ENCODE measurements at regions not wholly inside any gene's neighbourhood (a gene's known extent, or its start where the extent isn't known, plus 50 kb on each side); places are given as distances from the start of the nearest gene placed in this dataset.

- no peak for TF ChIP-seq CTCF (IDR thresholded peaks at IDR 0.05; ENCODE audit: unreplicated experiment)
- no TSS peak for BruUV-seq (replicated peaks)
- H3K4me1 Mint-ChIP-seq (ENCODE audit: low read depth, unreplicated experiment), result peaks cover 44% of the 10 kb centered on the region
- CTCF ChIA-PET, result no interaction called here
- H3K27me3 Mint-ChIP-seq (ENCODE audit: unreplicated experiment), result no peaks in the 10 kb centered on the region
- DNase-seq, result no peak
- no peak overlapping the region for H3K4me3 Mint-ChIP-seq (ENCODE audit: low read depth, unreplicated experiment)
- peaks cover 5% of the 10 kb centered on the region for H3K36me3 Mint-ChIP-seq (ENCODE audit: insufficient read depth, unreplicated experiment)
- intact Hi-C loops (cut with micrococcal nuclease; ENCODE audit: unreplicated experiment), result no loop called here
- no peaks in the 10 kb centered on the region for H3K9me3 Mint-ChIP-seq (ENCODE audit: low read depth, unreplicated experiment)
- peak overlapping the region; percentile 1 for H3K27ac Mint-ChIP-seq (ENCODE audit: unreplicated experiment)
These were observed 60.3 kb upstream of the DNAH5 start for GRCh38 chr5:14004598-14005394.

GRCh38 chr5:14003936-14004335 is 59.4 kb upstream of the DNAH5 start:
- CTCF ChIA-PET, result no interaction called here
- Mint-ChIP-seq H3K36me3 (ENCODE audit: insufficient read depth, unreplicated experiment) (no peaks in the 10 kb centered on the region), H3K4me1 (ENCODE audit: low read depth, unreplicated experiment) (peaks cover 35% of the 10 kb centered on the region), H3K4me3 (ENCODE audit: low read depth, unreplicated experiment) (no peak overlapping the region), H3K27ac (ENCODE audit: unreplicated experiment) (no peak overlapping the region), H3K9me3 (ENCODE audit: low read depth, unreplicated experiment) (no peaks in the 10 kb centered on the region), H3K27me3 (ENCODE audit: unreplicated experiment) (no peaks in the 10 kb centered on the region)
- intact Hi-C loops (cut with micrococcal nuclease; ENCODE audit: unreplicated experiment), result no loop called here
- no peak for TF ChIP-seq CTCF (IDR thresholded peaks at IDR 0.05; ENCODE audit: unreplicated experiment)
- no TSS peak for BruUV-seq (replicated peaks)
- DNase-seq, result no peak

GRCh38 chr5:14003513-14003912 is 59.0 kb upstream of the DNAH5 start:
- TF ChIP-seq CTCF (IDR thresholded peaks at IDR 0.05; ENCODE audit: unreplicated experiment), result no peak
- H3K36me3 Mint-ChIP-seq (ENCODE audit: insufficient read depth, unreplicated experiment), result no peaks in the 10 kb centered on the region
- CTCF ChIA-PET, result no interaction called here
- intact Hi-C loops (cut with micrococcal nuclease; ENCODE audit: unreplicated experiment), result no loop called here
- no peak overlapping the region for H3K4me3 Mint-ChIP-seq (ENCODE audit: low read depth, unreplicated experiment)
- H3K4me1 Mint-ChIP-seq (ENCODE audit: low read depth, unreplicated experiment), result peaks cover 31% of the 10 kb centered on the region
- no peak for DNase-seq
- H3K9me3 Mint-ChIP-seq (ENCODE audit: low read depth, unreplicated experiment), result no peaks in the 10 kb centered on the region
- BruUV-seq (replicated peaks), result no TSS peak
- no peaks in the 10 kb centered on the region for H3K27me3 Mint-ChIP-seq (ENCODE audit: unreplicated experiment)
- H3K27ac Mint-ChIP-seq (ENCODE audit: unreplicated experiment), result no peak overlapping the region

GRCh38 chr5:13998254-13998653 is 53.8 kb upstream of the DNAH5 start:
- CTCF ChIA-PET, result no interaction called here
- Mint-ChIP-seq H3K27me3 (ENCODE audit: unreplicated experiment) (no peaks in the 10 kb centered on the region), H3K4me1 (ENCODE audit: low read depth, unreplicated experiment) (peaks cover 11% of the 10 kb centered on the region), H3K9me3 (ENCODE audit: low read depth, unreplicated experiment) (peaks cover 5% of the 10 kb centered on the region), H3K27ac (ENCODE audit: unreplicated experiment) (no peak overlapping the region), H3K4me3 (ENCODE audit: low read depth, unreplicated experiment) (no peak overlapping the region), H3K36me3 (ENCODE audit: insufficient read depth, unreplicated experiment) (no peaks in the 10 kb centered on the region)
- no peak for TF ChIP-seq CTCF (IDR thresholded peaks at IDR 0.05; ENCODE audit: unreplicated experiment)
- no TSS peak for BruUV-seq (replicated peaks)
- no peak for DNase-seq
- intact Hi-C loops (cut with micrococcal nuclease; ENCODE audit: unreplicated experiment), result no loop called here
